HUES48 (cell line): ENCODE measurements at regions not wholly inside any gene's neighbourhood (a gene's known extent, or its start where the extent isn't known, plus 50 kb on each side); places are given as distances from the start of the nearest gene placed in this dataset.

ENCODE experiments used
- H3K27ac ChIP-seq: one replicate; pipeline ENCODE4 v1.7.0; 2013; ENCODE audit warnings: low read depth, low read length, inconsistent platforms
- H3K27me3 ChIP-seq: 2 replicates; pipeline ENCODE4 v1.6.1; 2013; ENCODE audit warnings: mild to moderate bottlenecking, low read length; ENCODE audit not compliant: control insufficient read depth, insufficient read depth
- H3K36me3 ChIP-seq: 2 replicates; pipeline ENCODE4 v1.6.1; 2013; ENCODE audit warnings: low read length; ENCODE audit not compliant: control insufficient read depth, insufficient read depth
- H3K4me1 ChIP-seq: 2 replicates; pipeline ENCODE4 v1.6.1; 2013; ENCODE audit warnings: mild to moderate bottlenecking, low read length; ENCODE audit not compliant: control insufficient read depth, insufficient read depth
- H3K4me3 ChIP-seq: 2 replicates; pipeline ENCODE4 v1.5.1; 2013; ENCODE audit warnings: mild to moderate bottlenecking, low read depth, low read length
- H3K9ac ChIP-seq: 2 replicates; pipeline ENCODE4 v1.6.1; 2013; ENCODE audit warnings: mild to moderate bottlenecking, low read depth, low read length, moderate library complexity
- H3K9me3 ChIP-seq: 2 replicates; pipeline ENCODE4 v1.6.1; 2013; ENCODE audit warnings: low read length; ENCODE audit not compliant: control insufficient read depth, insufficient read depth

GRCh38 chr1:60739729-60740128, 342.6 kb upstream of the NFIA start:
- no peak overlapping the region for H3K9ac ChIP-seq
- H3K36me3 ChIP-seq = no peaks in the 10 kb centered on the region
- H3K4me1 ChIP-seq = no peaks in the 10 kb centered on the region
- no peaks in the 10 kb centered on the region for H3K9me3 ChIP-seq
- H3K27ac ChIP-seq = no peak overlapping the region
- no peak overlapping the region for H3K4me3 ChIP-seq
- H3K27me3 ChIP-seq = no peaks in the 10 kb centered on the region

GRCh38 chr1:60732977-60733401, 349.4 kb upstream of the NFIA start:
- no peak overlapping the region for H3K9ac ChIP-seq
- H3K9me3 ChIP-seq = peaks cover 7% of the 10 kb centered on the region
- 0 out of 2 replicates have a peak, but pooled peaks cover 4% of the 10 kb centered on the region for H3K4me1 ChIP-seq
- no peaks in the 10 kb centered on the region for H3K27me3 ChIP-seq
- H3K36me3 ChIP-seq = no peaks in the 10 kb centered on the region
- H3K4me3 ChIP-seq = no peak overlapping the region
- no peak overlapping the region for H3K27ac ChIP-seq

DNA sequence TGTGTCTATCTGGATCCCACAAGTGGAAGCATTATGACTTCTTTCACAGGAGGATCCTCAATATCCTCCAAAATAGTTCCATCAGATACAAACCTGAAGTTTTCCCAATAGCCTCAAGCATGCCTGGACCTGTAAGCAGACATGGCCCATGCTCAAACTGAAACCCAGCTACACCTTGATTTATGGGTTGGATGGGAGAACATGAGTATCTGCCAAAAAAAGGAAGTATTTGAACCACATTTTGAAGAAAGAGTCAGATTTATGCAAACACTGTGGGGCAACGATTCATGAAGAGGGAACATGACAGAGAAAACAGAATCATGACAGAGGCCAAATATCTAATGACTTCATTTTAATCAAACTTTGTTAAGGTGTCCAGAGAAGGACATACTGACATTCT, 351.0 kb upstream of the NFIA start:
- Histone ChIP-seq H3K9ac (no peak overlapping the region), H3K4me1 (0 out of 2 replicates have a peak, but pooled peaks cover 4% of the 10 kb centered on the region), H3K36me3 (no peaks in the 10 kb centered on the region), H3K27ac (no peak overlapping the region), H3K4me3 (no peak overlapping the region), H3K9me3 (peaks cover 7% of the 10 kb centered on the region), H3K27me3 (no peaks in the 10 kb centered on the region)

DNA sequence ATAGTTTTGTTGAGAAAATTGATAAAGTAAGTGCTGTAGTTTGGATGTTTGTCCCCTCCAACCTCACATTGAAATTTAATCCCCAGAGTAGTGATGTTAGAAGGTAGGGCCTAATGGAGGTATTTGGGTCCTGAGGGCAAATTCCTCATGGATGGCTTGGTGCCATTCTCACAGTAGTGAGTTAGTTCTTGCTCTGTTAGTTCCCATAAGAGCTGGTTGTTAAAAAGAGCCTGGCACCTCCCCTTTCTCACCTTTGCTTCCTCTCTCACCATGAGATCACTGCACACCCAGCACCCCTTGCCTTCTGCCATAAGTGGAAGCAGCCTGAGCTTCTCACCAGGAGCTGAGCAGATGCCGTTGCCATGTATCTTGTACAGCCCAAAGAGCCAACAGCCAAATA, 354.8 kb upstream of the NFIA start:
- H3K27me3 ChIP-seq = no peaks in the 10 kb centered on the region

GRCh38 chr1:60716472-60716871, 365.9 kb upstream of the NFIA start:
- no peaks in the 10 kb centered on the region for H3K36me3 ChIP-seq
- peaks cover 3% of the 10 kb centered on the region for H3K9me3 ChIP-seq
- H3K27ac ChIP-seq = no peak overlapping the region
- no peak overlapping the region for H3K4me3 ChIP-seq
- no peaks in the 10 kb centered on the region for H3K27me3 ChIP-seq
- H3K4me1 ChIP-seq = no peaks in the 10 kb centered on the region
- no peak overlapping the region for H3K9ac ChIP-seq

More for the DNA sequence above, 354.8 kb upstream of the NFIA start:
- no peak overlapping the region for H3K27ac ChIP-seq
- no peak overlapping the region for H3K9ac ChIP-seq
- no peak overlapping the region for H3K4me3 ChIP-seq
- H3K36me3 ChIP-seq = no peaks in the 10 kb centered on the region
- peaks cover 7% of the 10 kb centered on the region for H3K9me3 ChIP-seq
- 0 out of 2 replicates have a peak, but pooled peaks cover 4% of the 10 kb centered on the region for H3K4me1 ChIP-seq

- Histone ChIP-seq H3K27me3 (no peaks in the 10 kb centered on the region), H3K4me3 (no peak overlapping the region), H3K36me3 (no peaks in the 10 kb centered on the region), H3K9ac (no peak overlapping the region), H3K4me1 (no peaks in the 10 kb centered on the region), H3K9me3 (no peaks in the 10 kb centered on the region), H3K27ac (no peak overlapping the region)
Observed at GRCh38 chr1:60715970-60716369, 366.4 kb upstream of the NFIA start.

GRCh38 chr1:60709426-60709825, 372.9 kb upstream of the NFIA start:
- Histone ChIP-seq H3K27me3 (no peaks in the 10 kb centered on the region), H3K9me3 (no peaks in the 10 kb centered on the region), H3K27ac (no peak overlapping the region), H3K9ac (no peak overlapping the region), H3K4me3 (no peak overlapping the region), H3K4me1 (0 out of 2 replicates have a peak, but pooled peaks cover 3% of the 10 kb centered on the region), H3K36me3 (no peaks in the 10 kb centered on the region)

- Histone ChIP-seq H3K27ac (no peak overlapping the region), H3K4me3 (no peak overlapping the region), H3K4me1 (0 out of 2 replicates have a peak, but pooled peaks cover 3% of the 10 kb centered on the region), H3K36me3 (no peaks in the 10 kb centered on the region), H3K9me3 (no peaks in the 10 kb centered on the region), H3K9ac (no peak overlapping the region), H3K27me3 (no peaks in the 10 kb centered on the region)
Observed at GRCh38 chr1:60705026-60705425, 377.3 kb upstream of the NFIA start.

- H3K27ac ChIP-seq = no peak overlapping the region
- no peaks in the 10 kb centered on the region for H3K27me3 ChIP-seq
- no peak overlapping the region for H3K9ac ChIP-seq
- H3K4me3 ChIP-seq = no peak overlapping the region
- H3K36me3 ChIP-seq = no peaks in the 10 kb centered on the region
- H3K9me3 ChIP-seq = no peaks in the 10 kb centered on the region
- 0 out of 2 replicates have a peak, but pooled peaks cover 3% of the 10 kb centered on the region for H3K4me1 ChIP-seq
Observed at GRCh38 chr1:60703155-60703554, 379.2 kb upstream of the NFIA start.

GRCh38 chr1:60699325-60699724, 383.0 kb upstream of the NFIA start:
- no peaks in the 10 kb centered on the region for H3K4me1 ChIP-seq
- no peak overlapping the region for H3K4me3 ChIP-seq
- H3K36me3 ChIP-seq = no peaks in the 10 kb centered on the region
- H3K27ac ChIP-seq = no peak overlapping the region
- H3K27me3 ChIP-seq = no peaks in the 10 kb centered on the region
- H3K9ac ChIP-seq = no peak overlapping the region
- H3K9me3 ChIP-seq = no peaks in the 10 kb centered on the region

DNA sequence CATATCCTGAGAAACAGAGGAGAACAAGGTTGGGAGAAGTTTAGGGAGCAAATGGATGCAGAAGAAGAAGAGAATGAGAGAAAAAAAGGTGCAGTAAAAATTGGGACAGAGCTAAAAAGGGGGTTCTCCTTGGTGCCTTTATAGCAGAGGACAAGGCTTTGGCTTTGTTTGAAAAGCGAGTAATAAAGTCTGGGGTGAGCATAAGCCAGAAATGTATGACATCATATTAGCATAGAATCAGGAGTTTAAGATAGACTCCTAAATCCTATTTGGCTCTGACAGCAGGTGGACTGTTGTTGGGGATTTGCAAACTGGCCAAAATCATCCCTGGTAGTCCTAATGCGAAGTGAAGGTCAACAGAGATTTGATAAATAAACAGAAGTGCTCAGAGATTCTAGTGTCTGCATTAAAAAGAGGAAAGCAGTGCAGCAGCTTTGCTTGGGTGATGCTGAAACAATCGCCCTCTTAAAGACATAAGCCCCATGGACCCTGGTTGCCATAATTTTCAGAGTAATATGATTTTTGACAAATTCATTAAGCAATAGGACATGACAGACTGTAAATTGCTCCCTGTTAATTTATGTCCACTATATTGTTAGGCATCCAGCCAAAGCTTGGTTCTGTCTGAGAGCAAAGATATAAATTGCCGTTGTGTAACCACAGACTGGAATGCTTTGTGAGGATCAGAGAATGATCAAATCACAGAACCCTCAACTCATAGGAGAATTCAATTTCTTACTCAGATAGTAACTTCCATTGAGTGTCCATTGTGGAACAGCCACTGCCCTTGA, 385.0 kb upstream of the NFIA start:
- Histone ChIP-seq H3K36me3 (no peaks in the 10 kb centered on the region), H3K27me3 (no peaks in the 10 kb centered on the region), H3K4me1 (no peaks in the 10 kb centered on the region), H3K27ac (no peak overlapping the region), H3K4me3 (no peak overlapping the region), H3K9me3 (no peaks in the 10 kb centered on the region), H3K9ac (no peak overlapping the region)
